T-helper 9 cell (primary cell): ENCODE measurements at regions not wholly inside any gene's neighbourhood (a gene's known extent, or its start where the extent isn't known, plus 50 kb on each side); places are given as distances from the start of the nearest gene placed in this dataset.
"Not testable (repeated sequence)": the region's sequence is repeated elsewhere in the genome, so short reads cannot be mapped to it uniquely, and the experiment has no call there.

Experiments used
- DNase-seq: peaks from one replicate; pipeline ENCODE4 v3.0.0-alpha.2; 2020

DNA sequence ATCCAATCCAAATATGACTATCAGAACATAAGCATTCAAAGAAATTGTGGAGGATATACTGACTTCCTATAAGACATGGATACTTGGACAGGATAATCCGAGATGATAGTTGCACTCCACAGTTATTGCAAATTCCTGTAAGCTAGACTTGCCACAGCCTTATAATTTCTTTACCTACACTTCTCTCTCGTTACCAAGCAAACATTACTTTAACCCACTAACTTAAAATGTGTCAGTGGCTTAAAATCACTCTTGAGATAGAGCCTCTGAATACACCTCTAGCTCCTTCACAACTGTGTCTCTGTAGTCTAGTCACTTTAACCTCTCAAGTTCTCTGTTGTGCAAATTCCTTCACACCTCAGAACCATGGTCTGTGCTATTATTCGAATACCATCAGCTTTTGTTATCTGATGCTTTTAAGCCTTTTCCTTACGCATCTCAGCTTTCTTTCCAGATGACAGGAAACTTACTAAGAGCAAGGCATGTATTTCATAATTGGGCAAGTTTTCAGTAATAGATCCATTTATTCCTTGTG lies 474.9 kb upstream of the MIR17HG start:
- DNase-seq: no peak

DNA sequence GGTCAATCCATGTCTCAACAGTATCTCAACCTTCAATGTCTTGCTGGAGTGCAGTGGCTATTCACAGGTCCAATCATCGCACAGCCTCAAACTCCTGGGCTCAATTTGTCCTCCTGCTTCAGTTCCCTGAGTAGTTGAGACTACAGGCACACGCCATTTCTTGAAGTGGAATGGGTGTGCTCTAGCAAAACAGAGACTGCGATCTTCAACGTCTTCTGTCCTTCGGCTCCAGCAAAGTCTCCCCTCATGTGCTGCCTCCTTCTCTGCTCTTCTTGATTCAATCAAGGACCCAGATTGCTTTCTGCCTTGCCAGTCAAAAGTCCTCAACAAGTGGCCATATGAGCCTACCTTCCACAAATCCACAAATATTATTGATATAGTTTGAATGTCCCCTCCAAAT lies 466.7 kb upstream of the MIR17HG start:
- DNase-seq: no peak

DNA sequence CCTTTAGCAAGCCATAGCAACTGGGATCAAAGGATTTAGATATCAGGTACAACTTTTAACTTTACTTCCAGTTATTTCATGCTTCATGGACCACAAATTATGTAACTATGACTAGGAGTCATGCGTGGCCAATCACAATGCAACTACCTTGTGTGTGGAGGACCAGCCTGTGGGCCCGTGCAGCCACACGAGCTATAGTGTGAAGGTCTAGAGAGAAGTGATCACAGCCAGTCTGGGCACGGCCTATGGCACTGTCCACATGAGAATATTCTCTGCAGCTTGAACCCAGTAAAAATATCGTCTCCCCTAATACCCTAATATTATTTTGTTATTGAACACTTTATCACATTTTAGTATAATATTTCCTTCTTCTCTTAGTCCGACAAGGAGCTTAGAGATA lies 464.9 kb upstream of the MIR17HG start:
- DNase-seq: no peak

DNA sequence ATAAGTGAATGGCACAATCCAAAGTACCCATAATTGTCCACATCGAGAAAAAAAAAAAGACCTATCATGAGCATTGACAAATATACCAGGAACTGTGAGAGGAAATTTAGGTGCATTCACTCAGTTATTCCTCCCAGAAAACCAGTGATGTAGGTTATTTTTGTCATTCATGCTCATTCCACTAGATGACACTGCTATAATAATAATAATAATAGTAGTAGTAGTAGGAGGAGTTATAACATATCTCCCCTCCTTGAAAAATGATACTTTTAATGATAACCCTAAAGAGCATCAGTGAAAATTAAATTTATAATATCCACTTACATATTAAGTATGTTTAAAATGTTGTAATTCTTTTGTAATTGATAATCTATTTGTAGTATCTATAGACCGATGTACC lies 463.9 kb upstream of the MIR17HG start:
- DNase-seq: no peak

DNA sequence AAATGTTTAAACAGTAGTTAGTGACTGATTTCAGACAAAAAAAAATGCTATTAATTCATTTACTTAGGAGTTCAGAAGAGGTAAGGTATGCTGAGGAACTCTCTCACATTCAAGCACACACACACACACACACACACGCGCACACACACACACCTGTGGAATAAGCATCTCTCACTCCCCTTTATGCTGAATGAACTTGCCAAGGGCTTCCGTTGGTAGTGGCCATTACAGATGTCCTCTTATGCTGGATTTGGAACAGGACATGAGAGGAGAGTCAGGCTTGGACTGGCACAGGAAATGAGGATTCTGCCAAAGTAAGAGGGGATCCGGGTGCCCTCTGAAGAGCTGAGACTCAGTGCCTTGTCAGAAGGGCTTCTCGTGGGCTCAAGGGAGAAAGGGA lies 463.4 kb upstream of the MIR17HG start:
- no peak for DNase-seq

DNA sequence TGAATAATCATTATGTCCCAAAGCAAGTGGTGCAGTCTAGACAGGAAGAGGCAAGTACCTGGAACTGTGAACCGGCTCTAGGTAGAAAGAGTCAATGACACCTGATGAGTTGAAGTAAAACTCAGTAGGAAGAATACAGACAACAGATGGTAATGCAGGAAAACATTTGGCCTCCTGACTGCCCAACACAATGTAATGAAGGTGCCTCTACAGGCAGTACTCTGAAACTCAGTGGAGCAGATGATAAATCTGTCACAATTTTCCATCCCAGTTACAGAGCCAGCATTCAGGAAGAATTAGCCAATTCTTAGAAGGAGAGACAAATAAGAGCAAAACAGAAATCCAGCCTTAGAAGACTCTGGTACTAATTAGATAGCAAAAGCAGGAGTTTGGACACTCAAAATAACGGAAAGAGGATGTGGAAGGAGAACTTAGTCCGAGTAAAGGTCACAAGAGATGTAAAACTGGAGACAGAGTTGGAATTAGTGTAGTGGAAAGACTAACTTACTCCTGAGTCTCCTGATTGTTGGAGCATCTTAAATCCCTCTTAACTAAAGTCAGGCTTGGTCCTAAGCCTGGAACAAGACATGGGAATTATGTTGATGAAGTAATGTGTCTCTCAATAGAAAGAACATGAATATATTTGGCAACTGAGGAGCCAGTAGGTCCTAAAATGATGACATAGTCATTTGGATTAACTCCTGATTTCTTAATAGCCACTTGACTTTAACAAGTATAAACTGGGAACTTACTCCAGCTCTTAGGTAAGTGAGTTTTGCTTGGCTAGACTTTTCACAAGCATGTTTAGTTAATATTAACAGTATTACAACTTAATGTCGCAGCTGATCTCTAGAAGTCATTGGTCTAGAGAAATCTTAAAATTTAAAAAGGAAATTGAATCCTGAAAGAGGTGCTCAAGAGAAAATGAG lies 457.3 kb upstream of the MIR17HG start:
- no peak for DNase-seq

DNA sequence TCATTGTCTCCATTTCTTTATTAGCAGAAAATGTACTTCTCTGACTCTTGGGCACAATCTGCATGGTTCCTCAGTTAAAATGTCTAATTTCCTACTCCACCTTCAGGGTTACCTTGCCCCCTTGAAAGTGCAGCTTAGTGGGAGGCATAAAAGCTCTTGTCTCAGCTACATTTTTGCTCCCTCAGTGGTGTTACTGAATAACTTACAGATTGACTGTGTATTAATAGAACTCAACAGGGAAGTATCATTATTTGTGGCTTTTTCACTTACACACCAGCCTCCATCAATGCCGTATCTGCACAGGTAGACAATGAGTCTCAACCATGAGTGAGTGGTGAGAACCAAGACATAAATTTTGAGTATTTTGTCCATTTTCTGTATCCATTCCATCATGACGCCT lies 456.2 kb upstream of the MIR17HG start:
- no peak for DNase-seq

DNA sequence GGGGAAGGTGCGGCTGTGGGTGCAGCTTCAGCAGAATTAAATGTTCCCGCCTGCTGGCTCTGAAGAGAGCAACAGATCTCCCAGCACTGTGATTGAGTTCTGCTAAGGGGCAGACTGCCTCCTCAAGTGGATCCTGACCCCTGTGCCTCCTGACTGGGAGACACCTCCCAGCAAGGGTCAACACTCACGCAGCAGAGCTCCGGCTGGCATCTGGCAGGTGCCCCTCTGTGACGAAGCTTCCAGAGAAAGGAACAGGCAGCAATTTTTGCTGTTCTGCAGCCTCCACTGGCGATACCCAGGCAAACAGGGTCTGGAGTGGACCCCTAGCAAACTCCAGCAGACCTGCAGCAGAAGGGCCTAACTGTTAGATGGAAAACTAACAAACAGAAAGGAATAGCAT lies 454.3 kb upstream of the MIR17HG start:
- not testable (repeated sequence) for DNase-seq

DNA sequence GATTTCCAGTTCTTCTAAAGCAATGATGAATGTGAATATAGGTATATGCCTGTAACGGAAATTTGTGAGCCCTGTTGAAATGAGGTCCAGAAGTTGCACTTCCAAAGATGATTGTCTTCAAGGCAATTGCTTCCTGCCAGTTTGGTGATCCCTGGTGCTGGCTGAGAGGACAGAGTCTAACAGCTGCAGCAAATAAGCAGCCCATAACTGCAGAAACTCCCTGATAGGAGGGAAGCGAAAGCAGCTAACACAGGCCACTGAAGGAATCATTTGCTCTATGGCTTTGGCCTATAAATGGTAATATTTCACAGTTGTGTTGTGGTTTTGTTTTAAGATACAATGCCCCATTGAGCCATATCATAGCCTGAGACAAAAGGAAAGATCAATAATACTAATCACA lies 451.5 kb upstream of the MIR17HG start:
- no peak for DNase-seq

DNA sequence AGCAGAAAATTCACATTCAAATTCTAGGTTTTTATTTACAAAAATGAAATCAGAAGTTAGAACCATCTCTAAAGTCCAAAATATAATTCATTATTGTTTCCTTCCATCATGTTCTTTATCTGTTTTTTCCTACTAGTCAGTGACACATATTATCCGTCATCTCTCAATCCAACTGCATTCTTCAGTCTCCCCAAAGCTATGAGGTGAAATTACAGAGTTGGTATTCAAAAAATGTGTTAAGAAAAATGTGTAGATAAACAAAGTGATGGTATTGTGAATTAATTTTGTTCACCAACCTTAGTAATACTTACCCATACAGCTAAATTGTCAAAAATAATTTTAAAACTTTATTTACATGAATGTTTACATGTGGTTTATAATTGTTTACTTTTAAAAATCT lies 448.7 kb upstream of the MIR17HG start:
- no peak for DNase-seq

DNA sequence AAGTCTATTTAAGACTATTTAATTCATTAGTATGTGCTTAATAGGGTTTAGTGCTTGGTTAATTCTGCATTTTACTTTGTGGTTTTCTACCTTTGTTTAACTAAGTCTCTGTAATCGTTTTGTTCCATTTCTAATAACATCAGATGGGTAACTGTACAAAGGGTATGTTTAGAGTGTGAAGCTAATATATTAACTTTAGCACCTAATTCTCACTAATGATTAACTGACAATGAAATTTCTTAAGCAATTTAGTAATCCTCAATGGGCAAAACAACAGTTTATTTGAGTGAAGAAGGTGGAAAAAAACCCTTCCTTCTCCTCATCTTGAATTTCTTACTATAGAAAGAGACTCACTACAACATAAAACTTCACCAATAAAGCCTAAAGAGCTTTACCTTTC lies 448.1 kb upstream of the MIR17HG start:
- no peak for DNase-seq

DNA sequence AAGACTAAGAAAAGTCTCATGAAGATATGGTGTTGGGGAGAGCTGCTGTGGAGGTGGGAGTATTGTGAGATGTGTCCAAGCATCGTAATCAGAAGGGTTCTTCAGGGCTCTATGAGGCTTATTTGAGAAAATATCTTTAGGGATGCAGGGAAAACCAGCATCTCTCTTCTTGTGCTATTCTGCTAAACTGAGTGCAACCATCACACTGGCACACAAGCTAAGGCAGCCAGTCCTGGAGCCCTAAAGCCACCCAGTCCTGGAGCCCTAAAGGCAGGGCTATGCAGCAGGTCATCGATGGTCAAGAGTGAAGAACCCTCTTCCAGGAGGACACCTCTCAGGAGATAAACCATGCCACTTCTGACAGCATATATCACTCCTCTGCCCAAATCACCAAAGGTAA lies 445.2 kb upstream of the MIR17HG start:
- DNase-seq: no peak

DNA sequence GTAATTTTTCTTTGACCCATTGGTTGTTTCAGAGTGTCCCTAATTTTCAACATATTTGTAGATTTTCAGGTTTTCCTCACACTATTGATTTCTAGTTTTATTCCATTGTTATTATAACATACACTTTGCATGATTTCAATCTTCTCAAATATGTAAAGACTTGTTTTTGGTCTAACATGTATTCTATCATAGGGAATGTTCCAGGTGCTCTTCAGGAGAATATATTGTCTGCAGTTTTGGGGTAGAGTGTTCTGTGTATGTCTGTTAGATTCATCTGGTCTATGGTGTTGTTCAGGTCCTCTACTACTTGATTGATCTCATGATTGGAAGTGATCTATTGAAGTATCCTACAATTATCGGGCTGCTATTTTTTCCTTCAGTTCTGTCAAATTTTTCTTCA lies 440.9 kb upstream of the MIR17HG start:
- DNase-seq: no peak

DNA sequence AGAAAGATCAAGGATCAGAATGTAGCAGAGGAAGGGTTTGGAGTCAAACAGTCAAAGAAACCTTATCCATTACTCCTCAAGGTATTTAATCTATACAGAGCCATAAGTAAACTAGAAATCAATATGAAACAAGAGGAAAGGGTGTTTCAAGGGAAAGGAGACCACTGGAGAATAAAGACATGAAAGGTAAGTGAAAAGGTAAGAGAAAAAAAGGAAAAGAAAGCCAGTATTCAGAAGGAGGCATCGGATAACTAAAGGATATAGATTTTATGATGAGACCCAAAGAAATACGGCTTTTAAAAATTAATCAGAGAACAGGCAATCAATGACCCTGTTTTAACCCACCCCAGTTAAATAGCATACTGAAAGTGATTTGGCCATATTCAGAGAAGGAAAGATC lies 438.7 kb upstream of the MIR17HG start:
- no peak for DNase-seq

DNA sequence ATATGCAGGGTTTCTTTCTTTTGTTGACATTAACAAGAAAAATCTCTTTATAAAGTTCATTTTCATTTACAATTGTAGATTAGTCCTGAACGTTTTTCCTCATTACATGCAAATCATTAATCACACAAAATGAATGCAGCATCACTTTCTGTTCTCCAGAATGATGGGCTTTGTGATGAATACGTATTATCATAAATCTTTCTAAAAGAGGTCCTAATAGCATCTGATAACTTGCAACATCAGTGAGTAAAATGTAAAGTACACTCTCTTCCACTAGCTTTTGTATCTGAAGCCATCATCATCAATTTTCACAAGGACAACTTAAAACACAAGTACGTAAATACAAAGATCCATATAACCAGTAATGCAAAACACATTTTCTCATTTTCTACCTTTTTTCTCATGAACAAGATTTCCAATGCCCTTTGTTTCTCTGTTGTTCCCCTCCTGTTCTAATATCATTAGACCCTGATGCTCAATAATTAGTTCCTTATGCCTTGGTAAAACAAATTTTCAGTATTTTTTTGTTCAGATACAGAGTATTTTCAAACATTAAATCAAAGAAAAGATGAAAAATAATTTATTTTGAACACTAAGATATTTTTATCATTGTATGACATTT lies 437.4 kb upstream of the MIR17HG start:
- no peak for DNase-seq

DNA sequence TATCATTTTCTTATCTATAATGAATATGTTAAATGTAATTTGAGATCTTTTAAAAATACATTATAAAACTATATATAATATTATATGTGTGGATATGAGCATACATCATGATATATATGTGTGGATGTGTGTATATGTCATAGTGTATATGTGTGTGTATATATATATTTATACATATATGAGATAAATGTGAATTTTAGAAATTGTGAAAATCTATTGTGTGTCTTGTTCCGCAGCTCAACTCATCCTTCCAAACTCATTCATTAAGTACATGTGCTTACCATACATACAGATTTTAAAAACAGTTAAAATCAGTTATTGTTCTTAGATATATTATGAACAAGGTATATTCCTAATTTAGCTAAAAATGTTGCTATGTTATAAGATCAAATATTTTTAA lies 435.2 kb upstream of the MIR17HG start:
- DNase-seq: no peak

DNA sequence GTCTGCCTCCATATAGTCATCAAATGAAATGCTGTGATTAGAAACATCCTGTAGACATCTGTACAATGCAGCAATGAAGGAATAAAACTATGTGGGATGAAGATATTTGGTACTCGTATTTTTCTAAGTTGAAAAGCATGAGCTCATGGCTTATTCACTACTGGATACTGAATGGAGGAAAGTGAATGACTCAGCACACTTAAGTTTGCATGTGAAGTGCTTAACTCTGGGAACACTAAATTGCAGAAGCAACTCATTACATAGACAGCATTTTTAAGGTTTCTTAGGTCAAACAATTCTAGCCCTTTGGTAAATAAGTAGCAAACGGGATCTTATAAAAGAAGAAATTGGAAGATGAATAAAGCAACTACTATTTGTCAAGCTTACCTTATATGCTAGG lies 429.0 kb upstream of the MIR17HG start:
- DNase-seq: no peak

DNA sequence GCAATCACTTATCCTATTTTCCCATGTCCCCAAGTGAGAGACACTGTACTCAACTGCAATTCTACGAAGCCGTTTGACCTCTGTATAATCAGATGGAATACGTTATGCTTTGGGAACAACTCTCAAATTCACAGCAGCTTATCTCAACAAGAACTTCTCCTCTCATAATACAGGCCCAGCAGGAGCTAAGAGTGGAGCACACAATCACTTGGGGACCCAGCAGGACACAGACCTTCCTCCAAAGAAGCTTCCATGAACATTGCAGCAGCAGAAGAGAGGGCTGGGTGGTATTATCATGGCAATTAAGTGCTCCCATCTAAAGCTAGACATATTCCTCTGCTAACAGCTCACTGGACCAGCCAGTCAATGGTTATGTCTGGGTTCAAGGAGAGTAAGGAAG lies 428.3 kb upstream of the MIR17HG start:
- DNase-seq: no peak

DNA sequence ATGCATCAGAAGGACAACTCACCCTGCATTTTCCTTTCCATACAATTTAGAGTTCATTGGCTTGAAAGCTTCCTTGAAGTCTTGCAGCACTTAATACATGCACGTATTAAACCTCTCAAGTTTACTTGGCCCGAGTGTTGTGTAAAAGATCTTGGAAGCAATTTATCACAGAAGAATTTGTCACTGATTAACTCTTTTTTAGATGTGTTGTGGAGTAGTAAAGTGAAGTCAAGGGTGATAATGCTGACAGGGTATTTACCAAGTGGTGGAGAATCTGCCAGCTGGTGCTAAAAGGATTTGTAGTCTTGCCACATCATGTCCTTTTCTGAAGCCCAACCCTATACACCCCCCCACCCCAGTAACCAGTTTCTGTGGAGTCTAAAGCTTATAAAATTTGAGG lies 421.0 kb upstream of the MIR17HG start:
- DNase-seq: no peak

DNA sequence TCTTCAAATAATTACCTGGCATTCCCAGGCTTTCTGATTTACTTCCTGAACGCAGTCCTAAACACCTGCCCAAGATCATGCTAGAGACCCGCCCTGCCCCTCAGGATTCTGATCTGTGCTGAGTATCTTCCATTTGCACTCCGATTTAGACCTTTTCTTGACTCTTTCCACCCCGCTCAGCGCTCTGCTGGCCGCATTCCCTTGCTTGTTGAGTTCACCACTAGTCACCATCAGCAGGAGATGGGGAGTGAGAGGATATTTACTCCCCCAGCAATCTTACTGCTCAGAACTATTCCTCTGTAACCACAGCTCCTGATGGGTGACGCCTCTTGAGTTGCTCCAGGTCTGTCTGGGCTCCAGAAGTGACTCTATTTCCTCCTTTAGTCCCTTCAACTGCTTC lies 419.4 kb upstream of the MIR17HG start:
- DNase-seq: no peak

DNA sequence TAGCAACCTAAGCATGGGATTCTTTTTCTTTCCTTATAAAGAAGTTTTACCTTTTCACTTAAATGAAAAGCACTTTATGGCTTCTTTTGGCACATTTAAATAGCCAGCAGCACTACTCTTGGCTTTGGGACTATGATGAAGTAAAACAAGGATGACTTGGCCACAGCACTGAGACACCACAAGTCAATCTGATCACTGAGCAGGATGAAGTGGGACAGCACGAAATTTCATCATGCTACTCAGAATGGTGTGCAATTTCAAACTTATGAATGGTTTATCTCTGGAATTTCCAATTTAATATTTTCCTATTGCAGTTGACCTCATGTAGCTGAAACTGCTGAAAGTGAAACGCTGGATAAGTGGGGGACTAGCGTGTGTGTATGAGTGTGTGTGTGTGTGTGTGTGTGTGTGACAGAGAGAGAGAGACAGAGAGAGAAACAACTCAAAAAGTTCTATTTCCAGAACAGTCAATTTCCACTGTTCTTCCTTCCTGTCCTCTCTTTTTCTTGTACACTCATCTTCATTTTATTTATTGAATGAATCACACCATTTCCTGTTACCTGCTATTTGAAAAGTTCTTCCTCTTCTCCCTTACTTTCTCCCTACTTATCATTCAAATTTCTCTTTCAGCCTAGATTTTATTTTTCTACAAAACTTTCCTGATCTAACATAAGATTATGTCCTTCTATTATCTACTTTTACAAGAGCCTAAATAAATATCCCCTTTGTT lies 414.2 kb upstream of the MIR17HG start:
- no peak for DNase-seq

DNA sequence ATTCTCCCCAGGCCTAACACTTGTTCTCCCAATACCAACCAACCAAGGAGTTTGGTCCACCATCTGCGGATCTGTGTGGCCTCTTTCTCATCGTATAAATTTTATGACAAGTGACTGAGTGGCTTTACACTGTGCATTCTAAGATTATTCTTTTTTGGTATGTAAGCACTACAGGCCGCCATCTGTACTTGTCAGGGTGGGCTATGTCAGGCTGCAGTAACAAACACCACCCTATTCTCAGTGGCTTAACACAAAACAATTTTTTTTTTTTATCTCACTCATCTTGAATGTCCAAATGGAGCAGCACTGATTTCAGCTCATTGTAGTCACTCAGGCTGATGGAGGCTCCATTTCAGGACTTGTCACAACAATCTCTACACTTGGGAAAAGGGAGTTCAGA lies 412.7 kb upstream of the MIR17HG start:
- no peak for DNase-seq

DNA sequence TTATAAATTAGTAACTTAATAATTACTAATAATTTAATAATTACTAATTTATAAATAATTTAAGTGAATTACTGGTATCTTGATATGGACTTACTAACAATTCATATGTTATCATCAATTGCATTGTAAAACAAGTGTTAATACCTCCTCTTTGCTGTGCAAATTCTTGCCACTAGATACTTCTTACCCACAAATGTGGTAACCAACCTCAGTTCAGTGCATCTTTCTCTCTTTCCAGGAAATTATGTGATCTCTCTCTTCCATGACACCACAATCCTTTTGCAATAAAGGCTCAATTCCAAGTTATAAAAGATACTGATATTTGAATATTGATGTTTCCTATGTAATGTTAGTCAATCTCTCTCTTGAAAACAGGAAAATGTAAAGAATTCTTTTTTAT lies 408.6 kb upstream of the MIR17HG start:
- DNase-seq: no peak

DNA sequence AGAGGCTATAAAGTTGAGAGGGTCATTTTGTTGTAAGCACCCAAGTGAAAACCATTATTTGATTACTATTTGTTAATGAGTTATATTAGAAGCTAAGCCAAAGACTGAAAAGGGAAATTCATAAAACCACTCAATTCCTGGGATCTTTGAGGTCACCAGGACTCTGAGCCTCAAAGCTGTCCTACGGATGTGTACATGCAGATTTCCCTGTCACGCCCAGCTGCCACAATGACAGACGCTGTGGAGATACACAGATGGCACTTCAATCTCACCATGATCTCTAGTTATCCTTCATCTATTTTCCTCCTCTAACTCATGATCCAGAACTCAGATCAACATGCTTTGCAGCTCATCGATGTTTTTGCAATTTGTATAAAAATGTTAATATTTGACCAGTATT lies 403.5 kb upstream of the MIR17HG start:
- DNase-seq: no peak
